HG03457 (cell line): ENCODE measurements at regions not wholly inside any gene's neighbourhood (a gene's known extent, or its start where the extent isn't known, plus 50 kb on each side); places are given as distances from the start of the nearest gene placed in this dataset.

Source experiments
- ATAC-seq: cut with Tn5 transposase; IDR thresholded peaks from one replicate; pipeline ENCODE4 v1.9.1; 2021; ENCODE audit warnings: moderate number of reproducible peaks; ENCODE audit not compliant: unreplicated experiment

DNA sequence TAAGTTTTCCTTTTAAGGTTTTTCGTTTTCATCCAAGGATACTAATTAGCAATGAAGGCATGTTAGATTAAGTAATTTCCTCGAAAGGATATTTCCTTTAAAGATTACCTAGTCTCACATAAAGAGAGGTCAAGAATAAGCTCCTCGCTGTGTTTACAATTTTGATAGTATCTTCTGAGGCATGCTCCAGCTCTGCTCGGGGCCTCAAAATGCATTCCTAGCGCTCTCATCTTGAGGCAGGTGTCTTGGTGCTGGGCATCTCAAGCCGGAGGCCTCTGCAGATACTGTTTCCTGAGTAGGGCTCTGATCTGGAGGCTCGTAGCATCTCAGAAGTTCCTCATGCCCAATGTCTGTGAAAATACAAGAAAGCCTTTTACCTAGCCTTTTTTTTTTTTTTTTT is 128.6 kb upstream of the SNX19 start:
- no peak for ATAC-seq

DNA sequence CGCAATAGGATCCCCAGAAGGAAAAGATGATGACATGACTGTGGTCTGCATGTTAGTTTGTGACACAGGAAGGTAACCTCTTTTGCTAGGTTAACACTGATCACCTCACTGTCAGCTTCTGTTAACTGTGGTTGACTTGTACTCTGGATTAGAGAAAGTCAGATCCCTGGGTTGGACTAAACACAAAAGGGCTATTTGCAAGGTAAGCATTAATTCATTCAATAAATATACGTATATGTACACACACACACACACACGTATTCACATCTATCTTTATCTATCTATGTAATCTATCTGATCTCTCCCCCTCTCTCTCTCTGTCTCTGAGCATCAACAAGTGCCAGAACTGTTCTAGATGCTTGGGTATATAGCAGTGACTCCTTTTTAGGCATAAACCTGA is 136.1 kb upstream of the SNX19 start:
- no peak for ATAC-seq

GRCh38 chr11:131056036-131056435 is 139.8 kb upstream of the SNX19 start:
- ATAC-seq: no peak

- no peak for ATAC-seq
Measured at GRCh38 chr11:131063638-131064037, 147.4 kb upstream of the SNX19 start.

- ATAC-seq: no peak
Measured at GRCh38 chr11:131064373-131064991, 148.2 kb upstream of the SNX19 start.

DNA sequence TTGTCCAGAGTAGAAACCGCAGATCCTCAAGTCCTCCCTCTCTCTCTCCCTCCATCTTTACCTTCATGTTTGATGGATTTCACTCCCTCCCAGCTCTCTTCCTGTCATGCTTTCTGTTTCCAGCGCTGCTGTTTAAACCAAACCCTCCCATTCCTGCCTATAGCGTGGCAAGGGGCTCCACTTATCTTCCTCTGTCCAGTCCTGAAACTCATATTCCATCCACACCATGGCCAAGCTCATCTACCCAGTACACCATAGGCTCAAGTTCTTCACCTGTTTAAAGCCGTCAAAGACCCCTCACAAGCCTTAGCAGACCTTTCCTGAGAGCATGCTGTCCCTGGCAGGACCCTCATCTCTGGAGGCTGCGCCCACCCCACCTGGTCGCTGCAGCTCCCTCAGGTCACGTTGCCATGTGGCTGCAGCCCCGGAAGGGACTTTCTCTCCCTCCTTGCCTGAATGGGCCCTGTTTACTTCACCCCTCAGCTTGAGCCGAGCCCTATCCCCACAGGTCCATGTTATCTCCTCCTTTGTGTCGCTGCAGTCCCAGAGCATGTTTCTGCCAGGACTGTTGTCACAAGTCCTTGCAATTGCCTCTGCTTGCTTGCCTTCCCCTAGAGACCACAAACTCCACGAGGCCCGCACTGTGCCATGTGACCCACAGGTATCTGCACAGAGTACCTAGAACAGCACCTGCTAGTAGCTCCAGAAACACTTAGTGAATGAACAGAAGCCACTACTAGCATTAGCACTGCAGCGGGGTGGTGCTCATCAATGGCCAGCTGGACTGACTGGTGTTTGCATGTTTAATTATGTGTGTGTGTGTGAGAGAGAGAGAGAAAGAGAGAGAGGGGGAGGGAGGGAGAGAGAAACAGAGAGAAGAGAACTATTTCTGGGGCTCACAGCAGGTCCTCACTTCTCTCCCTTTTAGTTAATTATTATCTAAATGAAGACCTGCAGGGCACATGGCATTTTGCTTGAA is 149.4 kb upstream of the SNX19 start:
- no peak for ATAC-seq

- no peak for ATAC-seq
Measured at GRCh38 chr11:131066551-131066950, 150.3 kb upstream of the SNX19 start.

- ATAC-seq: no peak
Measured at GRCh38 chr11:131070365-131070764, 154.1 kb upstream of the SNX19 start.

DNA sequence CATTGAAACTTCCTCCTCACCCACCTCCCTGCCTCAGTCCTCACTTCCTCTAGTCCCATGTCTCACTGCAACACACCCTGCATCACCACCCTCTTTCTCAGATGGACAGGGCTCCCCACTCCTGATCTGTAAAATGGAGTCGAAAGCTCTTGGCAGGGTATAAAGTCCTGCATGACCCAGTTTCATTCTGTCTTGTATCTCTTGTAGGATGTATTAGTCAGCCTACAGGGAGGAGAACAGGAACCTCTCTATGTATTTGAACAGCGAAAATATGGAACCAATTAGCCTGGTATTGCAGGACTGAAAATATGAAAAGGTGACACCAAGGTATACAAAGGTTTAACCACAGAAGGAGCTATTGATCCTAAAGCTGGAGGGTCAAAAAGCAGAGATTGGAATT is 156.9 kb upstream of the SNX19 start:
- no peak for ATAC-seq

GRCh38 chr11:131074573-131074972 is 158.3 kb upstream of the SNX19 start:
- no peak for ATAC-seq

- no peak for ATAC-seq
Measured at GRCh38 chr11:131077340-131077739, 161.1 kb upstream of the SNX19 start.

GRCh38 chr11:131079036-131079435 is 162.8 kb upstream of the SNX19 start:
- no peak for ATAC-seq

- ATAC-seq: no peak
Measured at GRCh38 chr11:131089727-131090245, 173.5 kb upstream of the SNX19 start.

DNA sequence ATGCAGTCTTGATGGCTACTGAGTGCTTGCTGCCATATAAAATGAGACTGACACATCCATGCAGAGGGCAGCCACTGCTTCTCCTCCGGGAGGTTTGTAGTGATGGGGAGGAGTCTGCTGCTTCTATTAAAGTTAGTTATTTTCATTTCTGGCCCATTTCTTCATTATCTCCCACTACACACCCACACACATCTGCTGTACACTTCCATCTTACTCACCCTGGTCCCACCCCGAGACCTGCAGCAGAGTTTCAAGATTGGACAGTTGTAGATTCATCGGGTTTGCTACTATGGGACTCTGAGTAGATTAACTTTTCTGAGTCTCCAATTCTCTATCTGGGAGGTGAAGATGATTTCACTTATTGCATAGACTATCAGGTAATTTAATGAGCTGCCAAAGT is 176.2 kb upstream of the SNX19 start:
- ATAC-seq: no peak

- ATAC-seq: no peak
Measured at GRCh38 chr11:131094827-131095226, 178.5 kb upstream of the SNX19 start.

DNA sequence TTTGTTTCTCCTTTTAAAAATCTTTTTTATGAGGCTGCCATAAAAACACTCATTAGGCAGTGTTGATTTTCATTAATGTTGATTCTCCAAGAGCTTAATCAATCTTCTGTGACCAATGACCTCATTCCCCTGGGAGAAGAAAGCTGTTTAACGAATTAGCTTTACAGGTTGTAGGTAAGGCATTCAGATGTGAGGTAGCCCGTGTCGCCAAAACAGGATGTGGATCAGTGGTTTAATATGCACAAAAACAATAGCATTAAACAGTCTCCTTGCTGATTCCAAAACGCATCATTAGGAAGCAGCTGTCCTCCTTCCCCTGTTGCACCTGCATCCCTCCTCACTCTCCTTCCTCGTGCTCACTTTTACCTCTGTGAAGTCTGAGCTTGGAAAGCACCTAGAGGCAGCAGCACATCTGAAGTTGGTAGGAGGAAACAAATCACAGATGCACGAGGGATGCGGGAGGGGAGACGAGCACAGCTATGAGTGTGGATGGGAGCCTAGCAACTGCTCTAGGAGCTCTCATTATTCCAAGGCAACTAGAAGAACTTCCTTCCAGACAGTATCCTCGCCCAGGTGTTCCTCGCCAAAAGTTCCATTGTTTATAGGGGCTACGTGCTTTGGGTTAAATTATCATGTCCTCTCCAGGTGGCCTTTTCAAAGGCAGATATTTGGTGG is 179.4 kb upstream of the SNX19 start:
- no peak for ATAC-seq

GRCh38 chr11:131099013-131099412 is 182.7 kb upstream of the SNX19 start:
- no peak for ATAC-seq

GRCh38 chr11:131099746-131100145 is 183.5 kb upstream of the SNX19 start:
- no peak for ATAC-seq

GRCh38 chr11:131108760-131109159 is 192.5 kb upstream of the SNX19 start:
- ATAC-seq: no peak

DNA sequence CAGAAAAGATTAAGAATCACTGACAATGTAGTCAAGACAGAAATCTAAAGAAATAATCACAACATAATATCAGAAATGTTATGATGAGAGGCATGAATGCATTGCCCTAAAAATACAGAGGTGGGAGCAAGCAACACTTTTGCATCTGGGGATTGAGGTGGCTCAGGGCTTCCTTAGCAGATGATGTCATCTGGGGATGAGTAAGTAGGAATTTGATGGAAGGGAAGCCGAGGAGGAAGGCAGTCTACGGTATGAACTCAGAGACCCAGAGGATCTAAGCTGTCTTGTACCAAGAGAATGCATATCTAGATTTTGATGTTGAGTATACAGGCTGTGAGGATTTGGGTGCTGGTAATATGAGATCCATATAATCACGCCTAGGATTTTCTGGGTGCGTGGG is 193.0 kb upstream of the SNX19 start:
- ATAC-seq: no peak

GRCh38 chr11:131109790-131110189 is 193.5 kb upstream of the SNX19 start:
- no peak for ATAC-seq

DNA sequence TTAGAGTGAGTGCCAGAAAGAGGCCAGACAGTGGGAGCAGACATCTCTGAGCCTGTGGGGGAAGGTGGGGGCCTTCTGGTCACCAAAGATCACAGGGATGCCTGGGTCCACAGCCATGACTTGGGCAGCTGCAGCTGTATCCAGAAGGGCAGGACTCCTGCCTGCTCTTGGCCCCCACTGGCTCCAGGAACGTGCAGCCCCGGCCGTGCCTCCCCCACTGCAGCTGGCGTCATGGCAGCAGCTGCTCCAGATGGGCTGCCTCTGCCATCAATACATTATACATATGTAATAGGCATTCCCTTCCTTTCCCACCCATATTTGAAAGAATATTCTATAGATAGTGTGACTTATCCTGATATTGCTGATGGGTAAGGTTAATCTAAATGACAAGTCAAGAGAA is 195.5 kb upstream of the SNX19 start:
- ATAC-seq: no peak
